SIG-M5 treated with dmso at 0.1 percent for 504 hours (cell line): ENCODE measurements at regions not wholly inside any gene's neighbourhood (a gene's known extent, or its start where the extent isn't known, plus 50 kb on each side); places are given as distances from the start of the nearest gene placed in this dataset.

Experiments
- DNase-seq: peaks from one replicate; lab custom pipeline; 2025; ENCODE audit not compliant: unreplicated experiment; lab: John Stamatoyannopoulos, UW

DNA sequence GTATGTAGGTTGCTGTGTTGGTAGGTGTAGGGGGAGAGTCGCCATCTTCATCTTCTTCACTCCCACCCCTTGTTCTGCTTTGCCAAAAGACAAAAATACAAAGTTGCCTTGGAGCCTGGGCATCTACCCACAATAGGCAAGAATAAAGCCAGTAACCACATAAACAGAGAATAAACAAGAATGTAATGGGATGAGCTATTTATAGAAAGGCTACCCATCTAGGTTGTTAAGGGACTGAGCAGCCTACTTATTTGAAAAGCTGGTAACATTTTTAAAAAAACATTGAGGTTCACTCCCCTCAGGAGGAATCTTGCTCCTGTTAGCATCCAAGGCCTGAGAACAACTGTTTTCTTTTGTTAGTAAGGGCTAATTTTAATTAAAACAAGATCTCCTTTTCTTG, 301.4 kb upstream of the STXBP5 start:
- no peak for DNase-seq

DNA sequence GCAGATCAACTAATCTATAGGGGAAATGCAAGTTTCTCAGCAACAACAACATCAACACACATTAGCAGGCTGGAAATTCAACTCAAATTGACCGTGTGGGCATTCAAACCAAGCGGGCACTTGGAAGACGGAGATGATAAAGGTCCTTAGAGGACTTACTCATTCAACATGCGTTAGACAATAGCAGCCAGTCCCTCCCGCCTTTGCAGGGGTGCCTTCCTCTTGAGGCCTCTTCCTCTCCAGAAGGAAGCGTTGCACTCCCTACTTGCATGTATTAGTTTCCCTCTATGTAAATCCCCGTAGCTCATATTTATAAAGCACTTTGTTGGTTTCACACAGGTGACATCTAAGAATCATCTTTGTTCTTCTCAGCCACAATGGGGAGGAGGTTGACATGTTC, 300.8 kb upstream of the STXBP5 start:
- DNase-seq = no peak

DNA sequence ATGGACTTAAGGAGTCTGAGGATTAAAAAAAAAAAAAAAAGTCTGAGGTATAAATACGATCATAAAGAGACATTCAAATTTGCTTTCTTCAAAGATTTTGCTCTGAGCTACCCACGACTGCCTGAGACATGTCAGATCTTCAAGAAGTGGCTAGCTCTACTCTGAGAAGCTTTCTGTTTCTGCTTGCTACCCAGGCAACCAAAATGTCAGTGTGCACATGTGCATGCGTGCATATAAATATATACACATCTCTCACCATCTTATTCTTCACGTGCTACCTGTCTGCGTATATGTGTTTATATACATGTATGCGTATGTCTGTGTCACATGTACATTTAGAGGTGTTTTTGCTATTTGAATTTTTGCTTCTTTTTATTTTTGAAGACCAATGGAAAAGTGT, 299.6 kb upstream of the STXBP5 start:
- DNase-seq = no peak

GRCh38 chr6:146905181-146905704, 299.0 kb upstream of the STXBP5 start:
- DNase-seq = peak; percentile 37

- no peak for DNase-seq
These were observed 295.4 kb upstream of the STXBP5 start for GRCh38 chr6:146908786-146909185.

GRCh38 chr6:146909376-146909775, 294.8 kb upstream of the STXBP5 start:
- no peak for DNase-seq

DNA sequence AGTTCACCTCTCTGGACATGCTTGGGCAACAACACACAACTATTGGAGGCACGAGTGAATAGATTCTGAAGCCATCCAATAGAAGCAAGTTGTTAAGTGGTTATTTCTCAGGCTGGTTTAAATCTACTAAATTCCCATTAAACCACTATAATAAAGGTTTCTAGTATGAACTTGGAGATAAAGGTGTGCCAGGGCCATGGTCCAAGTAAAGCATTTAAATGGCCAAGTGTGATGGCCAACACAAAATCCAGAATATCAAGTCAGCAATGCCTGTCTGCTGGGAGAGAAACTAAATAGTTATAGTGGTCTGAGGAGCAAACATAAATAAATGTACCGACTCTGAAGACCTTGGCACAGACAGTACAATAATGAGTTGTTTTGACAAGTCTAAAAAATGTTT, 294.3 kb upstream of the STXBP5 start:
- DNase-seq = no peak

- DNase-seq = no peak
These were observed 293.6 kb upstream of the STXBP5 start for GRCh38 chr6:146910611-146911010.

DNA sequence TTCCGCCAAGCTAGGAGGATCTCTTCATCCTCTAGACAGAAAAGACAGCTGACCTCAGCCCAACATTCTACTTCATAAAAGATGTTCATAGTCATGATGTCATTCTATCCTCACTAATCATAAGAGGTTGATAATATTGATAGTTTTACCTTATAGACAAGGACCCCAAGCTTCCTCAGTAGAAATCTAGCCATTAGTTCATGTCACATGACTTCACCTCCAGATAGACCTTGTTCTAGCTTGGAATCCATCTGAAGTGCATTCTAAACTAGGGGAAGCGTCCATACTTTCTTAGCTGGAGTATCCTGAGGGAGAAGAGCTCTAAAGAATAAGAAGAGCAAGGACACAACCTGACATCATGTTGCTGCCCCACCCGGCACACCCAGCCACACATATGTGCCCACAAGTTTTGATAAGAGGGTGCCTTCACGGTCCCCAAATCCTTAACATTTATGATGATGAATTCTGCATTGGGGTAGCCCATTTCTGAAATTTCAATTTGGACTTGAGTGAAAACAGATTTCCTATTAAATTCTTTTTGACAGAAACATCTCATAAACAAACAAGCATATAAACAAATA, 292.5 kb upstream of the STXBP5 start:
- DNase-seq = no peak

DNA sequence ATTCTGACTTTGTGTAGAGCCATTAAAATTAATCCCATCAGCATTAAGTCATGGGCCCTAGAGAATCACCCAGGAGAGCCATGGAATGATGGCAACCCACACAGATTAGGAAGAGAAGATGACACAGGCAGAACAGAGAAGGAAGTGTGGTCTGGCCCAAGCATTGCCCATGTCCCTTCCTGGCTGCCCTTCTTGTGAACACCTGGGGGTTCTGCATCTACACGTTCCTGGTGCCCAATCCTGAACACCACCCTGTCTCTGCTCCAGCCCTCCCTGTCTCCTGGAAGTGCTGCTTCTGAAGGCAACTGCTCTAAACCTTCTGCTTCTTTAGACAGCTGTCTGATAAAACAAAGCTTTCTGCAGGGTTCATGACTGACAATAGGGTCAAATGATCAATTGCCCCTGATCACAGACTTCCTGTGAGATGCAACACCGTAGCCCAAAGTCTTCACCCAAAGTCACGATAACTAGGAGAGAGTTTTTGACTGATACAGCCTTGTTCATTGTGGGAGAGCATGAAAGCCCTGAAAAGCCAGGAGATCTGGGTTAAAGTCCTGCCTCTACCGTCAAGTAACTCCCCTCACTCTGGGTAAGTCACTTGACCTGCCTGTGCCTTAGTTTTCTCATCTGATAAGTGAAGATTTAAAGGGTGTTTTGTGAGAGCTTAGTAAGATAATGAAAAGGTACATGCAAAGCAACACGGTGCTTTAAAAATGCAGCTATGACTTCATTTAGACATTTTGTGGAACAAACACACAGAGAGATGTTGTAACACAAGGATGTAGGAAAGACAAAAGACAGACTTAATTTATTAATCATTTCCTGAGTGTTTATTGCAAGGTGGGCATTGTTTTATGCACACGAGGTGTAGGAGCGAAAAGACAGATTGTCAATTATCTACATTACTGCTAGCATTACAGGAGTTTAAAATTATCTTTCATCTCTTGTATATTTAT, 291.2 kb upstream of the STXBP5 start:
- DNase-seq = no peak

DNA sequence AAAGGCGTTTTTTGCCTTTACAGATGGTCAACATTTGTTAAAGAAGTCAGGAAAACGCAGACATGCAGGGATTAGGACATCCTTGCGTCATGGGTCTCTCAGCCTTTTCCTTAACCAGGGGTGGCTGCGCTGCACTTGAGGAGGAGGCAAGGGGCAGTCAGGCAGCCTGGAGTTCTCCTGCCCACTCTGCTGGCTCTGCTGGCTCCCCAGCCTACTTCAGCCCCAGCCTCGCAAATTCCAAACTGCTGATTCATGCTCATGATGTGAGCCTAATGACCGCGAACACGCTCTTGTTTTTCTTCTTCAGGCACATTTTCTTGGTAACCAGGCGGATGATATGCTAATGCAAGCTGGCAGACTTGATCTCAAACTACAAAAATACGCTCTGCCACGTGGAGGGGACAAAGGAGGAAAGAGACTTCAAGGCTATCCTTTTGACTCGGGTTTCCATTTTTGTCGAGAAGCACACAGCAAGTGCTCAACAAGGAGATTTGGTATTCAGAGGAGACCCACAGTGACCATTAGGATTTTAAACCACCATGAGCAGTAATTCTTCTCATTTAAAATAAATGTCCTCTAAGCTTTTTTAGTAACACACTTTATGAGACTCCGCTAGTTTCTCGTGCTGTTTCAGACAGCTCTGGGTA, 290.3 kb upstream of the STXBP5 start:
- peak; percentile 35 for DNase-seq

GRCh38 chr6:146914489-146915483, 289.4 kb upstream of the STXBP5 start:
- peak; percentile 21 for DNase-seq

- peak; percentile 20 for DNase-seq
These were observed 288.5 kb upstream of the STXBP5 start for GRCh38 chr6:146915671-146916127.

DNA sequence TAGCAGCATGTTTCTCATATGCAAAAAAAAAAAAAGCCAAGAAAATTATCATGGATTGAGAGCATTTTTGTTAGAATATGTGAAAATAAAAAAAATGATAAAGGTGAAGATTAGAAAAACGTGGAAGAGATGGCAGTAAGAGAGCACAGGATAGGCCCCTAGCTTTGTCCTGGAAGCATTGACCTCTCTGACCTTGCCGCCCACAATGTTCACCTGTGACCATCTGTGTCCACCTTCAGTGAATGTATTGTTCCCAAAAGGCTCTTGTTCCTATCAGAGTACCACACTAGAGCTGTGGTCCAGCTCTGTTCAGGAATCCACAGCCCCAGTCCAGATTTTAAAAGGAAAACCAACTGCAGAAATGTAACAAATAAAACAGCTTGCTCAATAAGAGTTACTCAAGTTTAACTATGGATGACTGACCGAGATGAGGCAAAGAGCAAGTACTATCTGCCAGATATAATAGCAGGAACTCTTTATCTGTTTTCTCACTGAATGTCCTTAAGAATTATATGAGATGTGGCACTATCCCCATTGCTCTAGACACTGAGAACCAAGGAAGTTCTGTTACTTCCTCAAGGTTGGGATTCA, 287.7 kb upstream of the STXBP5 start:
- DNase-seq = no peak

- DNase-seq = no peak
These were observed 287.0 kb upstream of the STXBP5 start for GRCh38 chr6:146917182-146917581.

GRCh38 chr6:146917979-146918378, 286.2 kb upstream of the STXBP5 start:
- no peak for DNase-seq

DNA sequence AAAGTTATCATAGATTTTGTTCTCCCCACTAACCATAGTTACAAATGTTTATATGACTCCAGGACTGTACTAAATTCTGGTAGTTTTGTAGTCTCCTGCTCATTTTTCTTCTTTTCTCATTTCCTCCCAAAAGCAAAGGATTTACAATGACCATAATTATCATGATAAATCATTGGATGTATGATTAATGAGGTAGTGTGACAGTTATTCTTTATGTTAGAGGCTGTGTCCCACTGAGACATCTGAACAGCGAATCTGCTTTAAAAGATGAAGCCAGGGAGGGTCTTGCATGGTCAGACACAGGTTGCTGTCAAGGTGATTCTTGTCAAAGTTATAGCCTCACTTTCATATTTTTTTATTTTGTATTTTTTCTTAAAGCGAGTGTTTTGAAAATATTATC, 285.2 kb upstream of the STXBP5 start:
- no peak for DNase-seq

- DNase-seq = peak; percentile 6
These were observed 280.9 kb upstream of the STXBP5 start for GRCh38 chr6:146923205-146923833.

DNA sequence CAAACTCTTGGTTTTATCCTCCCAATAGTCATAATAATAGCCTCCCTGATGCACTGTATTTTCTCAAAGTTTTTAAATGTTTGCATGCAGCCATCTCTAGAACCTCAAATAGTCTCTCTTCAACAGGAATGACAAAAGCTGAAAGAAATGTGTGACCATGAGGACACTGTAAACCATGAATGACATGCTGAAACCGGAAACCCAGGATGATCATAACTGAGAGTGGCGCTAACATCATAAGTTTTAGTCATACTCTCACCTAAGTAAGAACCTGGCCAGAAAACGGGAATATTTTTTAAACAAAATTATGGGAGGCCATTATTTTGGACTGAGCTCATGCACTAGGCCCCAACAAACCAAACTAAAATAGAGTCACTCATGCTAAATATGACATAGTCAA, 278.4 kb upstream of the STXBP5 start:
- DNase-seq = no peak

DNA sequence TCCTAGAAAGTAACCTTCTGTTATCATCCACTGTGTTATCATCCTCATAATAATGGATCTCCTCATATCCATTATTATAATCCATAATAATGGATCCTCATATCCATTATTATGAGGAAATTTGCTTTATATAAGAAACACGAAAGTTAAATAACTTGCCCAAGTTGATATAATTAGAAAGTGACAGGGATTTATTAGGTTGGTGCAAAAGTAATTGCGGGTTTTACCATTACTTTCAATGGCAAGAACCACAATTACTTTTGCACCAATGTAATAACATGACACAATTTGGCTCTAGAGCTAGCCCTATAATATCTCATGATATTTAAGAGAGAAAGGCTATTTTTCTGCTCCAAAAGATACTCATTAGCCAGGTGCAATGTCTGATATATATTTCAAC, 275.7 kb upstream of the STXBP5 start:
- no peak for DNase-seq
